Hematopoietic multipotent progenitor cell treated with erythropoietin and hydrocortisone succinate and interleukin-3 and kit ligand, for 4 days (in vitro differentiated cells): ENCODE measurements at regions not wholly inside any gene's neighbourhood (a gene's known extent, or its start where the extent isn't known, plus 50 kb on each side); places are given as distances from the start of the nearest gene placed in this dataset.

Experiments
- DNase-seq: peaks from one replicate; pipeline ENCODE4 v3.0.0-alpha.2; 2015

DNA sequence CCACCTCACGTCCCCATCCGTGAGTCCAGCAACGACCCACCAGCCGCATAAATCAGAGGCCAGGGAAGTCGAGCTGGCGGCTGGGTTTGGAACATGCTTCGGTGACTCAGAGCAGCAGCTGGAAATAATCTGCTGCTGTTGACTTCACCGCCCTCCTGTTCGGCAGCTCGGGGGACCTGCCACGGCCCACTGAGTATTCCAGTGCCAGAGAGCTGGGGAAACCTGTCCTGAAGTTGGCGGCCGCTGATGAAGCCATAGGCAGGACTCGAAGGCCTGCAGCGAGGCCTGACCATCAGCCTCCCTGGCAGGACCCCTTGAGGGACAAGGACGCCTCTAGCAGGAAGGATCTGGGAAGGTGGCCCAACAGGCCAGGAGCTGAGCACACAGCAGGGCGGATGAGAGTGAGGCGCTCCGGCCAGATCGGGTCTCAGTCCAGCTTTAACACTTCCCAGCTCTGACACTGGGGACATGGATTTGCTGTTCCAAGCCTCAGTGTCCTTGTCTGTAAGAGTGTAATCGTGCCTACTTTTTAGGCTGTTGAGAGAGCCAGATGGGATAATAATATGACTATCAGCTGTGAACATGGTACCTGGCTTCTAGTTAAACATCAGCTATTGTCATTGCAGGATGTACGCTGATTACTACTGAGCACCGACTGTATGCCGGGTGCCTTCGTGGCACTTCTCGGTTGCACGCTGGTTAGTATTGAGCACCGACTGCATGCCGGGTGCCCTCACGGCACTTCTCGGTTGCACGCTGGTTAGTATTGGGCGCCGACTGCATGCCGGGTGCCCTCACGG, 50.4 kb upstream of the CIBAR2 start:
- no peak for DNase-seq

DNA sequence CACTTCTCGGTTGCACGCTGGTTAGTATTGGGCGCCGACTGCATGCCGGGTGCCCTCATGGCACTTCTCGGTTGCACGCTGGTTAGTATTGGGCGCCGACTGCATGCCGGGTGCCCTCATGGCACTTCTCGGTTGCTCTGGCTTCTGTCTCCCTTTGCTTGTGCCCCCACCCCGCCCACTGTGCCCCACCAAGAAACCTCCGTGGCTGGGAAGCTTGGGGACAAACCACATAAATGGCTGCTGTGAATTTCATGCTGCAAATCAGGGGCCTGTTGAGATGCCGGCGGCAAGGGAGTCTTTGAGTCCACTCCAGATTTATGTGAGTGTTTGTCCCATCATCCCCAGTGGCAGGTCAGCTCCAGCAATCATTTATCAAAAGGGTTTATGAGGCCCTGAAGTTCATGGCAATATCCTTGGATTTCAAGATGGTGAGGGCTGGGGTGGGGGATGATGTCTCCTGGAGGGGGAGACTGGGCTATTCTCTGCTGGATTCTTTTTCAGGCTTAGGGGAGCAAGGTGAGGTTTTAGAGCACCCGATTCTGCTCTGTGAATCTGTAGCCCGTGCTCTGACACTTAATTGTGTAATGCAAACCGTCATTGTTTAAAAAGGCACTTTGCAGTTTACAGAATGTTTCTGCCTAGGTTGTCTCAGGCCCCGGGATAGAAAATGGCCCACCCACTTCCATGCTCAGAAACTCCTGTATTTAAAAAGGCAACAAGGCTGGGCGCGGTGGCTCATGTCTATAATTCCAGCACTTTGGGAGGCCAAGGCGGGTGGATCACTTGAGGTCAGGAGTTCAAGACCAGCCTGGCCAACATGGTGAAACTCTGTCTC, 51.2 kb upstream of the CIBAR2 start:
- no peak for DNase-seq

DNA sequence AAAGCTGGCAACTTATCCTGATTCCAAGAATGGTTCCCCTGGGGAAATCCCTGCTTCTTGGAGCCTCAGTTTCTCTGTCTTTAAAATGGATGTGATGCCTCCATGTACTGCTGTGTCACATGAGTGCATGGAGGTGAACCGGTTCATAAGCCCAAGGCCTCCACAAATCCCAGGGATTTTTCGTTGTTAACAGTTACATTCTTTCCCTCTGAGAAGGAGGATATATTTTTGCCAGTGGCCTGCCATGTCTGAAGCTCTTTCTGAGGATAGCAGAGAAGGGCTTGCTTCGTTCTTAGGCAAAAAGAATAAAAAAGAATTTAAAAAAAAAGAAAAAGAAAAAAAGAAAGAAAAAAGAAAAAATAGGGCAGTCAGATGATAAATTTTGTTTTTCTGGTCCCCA, 52.2 kb upstream of the CIBAR2 start:
- DNase-seq = no peak

DNA sequence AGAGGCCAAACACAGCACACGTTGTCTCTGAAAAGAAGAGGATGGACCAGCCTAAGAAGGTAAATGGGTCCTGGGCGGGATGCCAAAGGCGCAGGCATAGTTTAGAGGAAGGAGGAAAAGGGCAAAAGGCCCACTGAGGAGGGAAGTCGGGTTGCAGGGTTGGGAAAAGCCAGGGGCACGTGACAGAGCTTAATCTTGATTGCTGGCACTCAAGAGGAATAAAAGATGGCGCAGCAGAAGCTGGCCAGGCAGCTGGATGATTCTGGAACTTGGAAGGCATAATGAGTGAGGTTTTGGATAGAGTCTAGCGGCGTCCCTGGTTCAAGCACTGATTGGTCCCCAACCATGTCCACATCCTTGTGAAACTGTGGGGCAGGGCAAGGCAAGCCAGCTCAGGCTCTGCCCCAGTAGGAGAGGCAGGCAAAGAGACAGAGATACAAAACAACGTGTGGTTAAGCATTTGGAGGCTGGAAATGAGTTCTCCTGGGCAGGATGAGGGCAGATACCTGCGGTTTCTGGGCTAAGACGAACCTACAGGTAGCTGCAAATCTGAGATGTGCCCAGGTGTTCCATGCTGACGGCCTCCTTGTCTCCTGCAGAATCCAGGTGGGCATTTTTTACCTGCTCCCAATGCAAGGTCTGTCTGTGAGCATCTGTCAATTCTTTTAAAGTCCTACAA, 52.7 kb upstream of the CIBAR2 start:
- no peak for DNase-seq

DNA sequence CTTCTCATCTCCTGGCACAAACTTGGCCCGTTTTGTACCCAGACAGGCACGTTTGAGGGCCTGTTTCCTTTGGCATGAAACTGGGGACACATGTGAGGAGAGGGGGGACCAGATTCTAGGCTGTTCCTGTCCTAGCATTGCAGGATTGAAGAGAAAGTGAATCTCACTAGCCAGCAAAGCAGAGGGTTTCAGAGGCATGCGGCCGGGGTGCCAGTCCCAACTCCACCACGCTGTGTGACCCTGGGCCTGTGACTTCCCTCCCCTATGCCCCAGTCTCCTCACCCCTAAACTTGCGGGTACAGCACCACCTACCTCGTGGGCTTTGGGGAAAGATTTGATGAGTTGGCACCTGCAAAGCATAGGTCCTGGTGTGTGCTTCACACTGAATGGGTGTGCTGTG, 53.5 kb upstream of the CIBAR2 start:
- DNase-seq = no peak

DNA sequence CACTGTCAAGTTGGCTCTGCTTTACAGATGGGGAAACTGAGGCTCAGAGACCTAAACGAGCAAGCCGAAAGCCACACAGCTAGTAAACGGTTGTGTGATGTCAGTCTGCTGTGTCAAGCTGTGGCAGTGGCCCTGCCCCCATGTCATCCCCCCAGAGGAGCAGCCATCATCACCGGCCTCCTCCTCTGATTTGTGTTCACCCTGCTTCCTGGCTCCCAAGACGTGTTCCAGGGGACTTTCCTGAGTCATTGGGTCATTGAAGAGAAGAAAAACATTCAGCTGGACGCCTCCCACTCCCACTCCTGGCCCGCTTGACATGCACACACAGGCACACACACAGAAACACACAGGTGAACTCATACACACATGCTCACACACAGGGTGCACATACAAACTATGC, 54.0 kb upstream of the CIBAR2 start:
- DNase-seq = no peak

DNA sequence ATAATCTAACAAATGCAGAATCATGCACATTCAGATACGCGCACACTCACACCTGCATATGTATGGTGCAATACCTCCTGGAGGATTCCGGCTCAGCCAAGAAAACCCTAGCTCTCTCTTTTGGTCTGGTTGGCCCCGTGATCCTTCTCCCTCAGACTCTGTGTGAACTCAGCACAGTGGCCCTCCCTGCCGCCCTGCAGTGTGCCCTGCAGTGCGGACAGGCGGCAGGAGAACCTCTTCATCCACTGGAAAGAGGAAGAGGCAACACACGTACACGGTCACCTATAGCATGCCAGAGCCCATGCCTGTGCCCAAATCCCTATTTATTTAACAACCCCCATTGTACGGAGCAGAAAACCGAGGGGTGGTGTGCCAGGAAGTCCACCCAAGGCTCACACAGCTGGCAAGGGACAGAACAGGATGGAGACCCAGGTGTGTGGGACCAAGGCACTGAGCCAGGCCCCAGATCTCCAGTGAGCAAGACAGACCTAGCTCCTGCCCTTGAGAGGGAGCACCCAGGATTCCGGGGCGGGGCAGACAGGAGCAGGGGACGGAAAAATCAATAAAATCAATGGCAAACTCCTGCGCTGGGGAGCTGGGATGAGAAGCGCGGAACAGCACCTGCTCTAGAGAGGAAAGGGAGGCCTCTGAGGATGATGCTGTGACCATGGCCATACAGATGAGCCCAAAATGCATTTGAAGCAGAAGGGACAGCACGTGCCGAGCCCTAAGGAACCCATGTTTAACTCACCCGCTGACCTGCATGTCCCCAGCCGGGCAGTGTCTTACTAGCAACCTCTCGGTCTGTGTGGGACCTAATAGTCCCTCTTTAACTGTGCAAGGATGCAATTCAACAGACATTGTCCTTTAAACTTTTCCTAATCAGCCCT, 54.7 kb upstream of the CIBAR2 start:
- no peak for DNase-seq

DNA sequence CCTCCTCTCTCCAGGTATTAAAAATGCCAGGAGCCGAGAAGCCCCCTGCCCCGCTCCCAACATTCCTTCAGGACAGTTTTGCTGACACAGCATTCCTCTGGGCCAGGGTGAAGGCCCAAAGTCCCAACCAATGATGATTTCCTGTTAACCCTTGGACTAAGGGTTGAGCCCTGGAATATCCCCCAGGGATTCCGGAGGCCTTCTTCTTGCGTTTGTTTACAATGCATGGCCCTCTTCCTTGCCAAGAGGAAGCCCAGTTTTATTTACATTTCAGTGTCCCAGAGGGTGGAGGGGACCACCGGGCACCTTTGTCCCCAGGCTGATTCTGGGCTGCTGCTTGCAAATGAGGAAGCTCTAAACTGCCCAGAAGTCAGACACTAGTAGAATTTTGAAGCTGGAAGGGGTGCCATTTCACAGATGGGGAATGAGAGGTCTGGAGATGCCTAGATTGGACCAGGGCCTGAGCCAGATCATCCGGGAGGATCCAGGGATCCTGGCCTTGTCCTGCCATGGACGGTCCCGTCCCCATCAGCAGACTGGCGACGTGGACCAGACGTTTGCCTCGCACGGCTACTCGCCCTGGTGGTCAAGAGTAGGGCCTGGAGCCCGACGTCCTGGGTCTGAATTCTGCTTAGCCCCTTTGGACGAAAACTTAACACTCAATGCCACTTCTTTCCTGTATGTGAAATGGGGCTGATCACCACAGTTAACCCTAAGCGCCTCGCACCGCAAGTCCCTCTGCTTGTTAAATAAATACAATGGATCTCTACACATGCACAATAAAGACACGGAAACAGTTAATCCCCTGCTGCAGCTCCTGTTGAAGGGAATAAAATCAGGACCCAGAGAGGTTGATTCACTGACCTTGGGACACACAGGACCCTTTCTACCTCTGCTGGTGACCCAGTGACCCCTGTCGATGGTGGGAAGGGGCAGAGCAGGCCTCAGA, 55.6 kb upstream of the CIBAR2 start:
- DNase-seq = no peak

DNA sequence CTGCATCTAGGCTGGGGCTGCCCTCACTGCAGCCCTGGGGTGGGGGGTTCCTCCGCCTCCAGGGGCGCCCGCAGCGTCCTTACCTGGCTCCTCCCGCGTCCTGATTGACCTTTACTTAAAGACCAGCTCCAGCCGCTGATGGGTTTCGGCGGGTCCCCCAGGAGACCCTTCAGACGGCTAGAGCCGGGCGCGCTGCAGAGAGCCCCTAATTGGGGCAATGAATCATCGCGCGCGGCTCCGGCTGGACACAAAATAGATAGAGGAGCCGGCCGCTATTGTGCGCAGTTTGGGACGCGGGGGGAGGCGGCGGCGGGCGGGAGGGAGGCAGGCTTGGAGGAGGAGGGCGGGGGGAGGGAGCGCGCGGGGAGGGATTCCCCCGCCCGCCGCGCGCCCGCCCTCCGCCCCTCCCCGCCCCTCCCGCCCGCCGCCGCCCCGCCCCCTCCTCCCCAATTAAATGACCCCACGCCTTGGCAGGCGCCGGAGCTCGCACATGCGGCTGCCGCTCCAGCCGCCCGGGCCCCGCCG, 56.5 kb upstream of the CIBAR2 start:
- DNase-seq = peak; percentile 32

DNA sequence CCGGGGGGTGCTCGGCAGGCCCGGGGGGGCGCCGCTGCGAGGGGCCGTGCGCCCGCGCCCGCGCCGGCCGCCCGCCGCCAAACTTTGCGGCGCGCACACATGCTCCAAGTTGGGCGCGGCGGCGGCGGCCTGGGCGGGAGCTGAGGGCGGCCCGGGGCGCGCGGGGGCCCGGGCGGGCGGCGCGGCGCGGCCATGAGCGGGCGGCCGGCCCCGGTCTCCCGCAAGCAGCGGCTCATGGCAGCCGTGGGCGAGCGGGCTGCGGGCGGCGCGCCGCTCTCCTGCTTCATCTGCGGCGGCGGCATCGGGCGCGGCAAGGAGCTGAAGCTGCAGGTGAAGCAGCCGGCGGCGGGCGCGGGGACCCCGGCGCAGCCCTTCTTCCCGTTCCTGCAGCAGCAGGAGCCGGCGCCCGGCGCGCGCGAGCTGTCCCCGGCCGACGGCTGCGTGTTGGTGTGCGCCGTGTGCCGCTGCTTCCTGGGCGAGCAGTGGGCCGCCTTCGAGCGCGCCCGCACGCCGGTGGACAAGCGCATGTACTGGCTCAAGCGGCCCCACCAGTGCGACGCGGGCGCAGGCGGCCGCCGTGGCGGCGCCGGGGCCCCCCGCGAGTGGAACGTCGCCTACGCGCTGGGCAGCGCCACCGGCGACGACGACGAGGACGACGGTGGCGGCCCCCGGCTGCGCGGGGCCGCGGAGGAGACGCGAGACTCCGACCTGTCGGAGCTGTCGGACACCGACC, 57.2 kb upstream of the CIBAR2 start:
- DNase-seq = peak; percentile 32

DNA sequence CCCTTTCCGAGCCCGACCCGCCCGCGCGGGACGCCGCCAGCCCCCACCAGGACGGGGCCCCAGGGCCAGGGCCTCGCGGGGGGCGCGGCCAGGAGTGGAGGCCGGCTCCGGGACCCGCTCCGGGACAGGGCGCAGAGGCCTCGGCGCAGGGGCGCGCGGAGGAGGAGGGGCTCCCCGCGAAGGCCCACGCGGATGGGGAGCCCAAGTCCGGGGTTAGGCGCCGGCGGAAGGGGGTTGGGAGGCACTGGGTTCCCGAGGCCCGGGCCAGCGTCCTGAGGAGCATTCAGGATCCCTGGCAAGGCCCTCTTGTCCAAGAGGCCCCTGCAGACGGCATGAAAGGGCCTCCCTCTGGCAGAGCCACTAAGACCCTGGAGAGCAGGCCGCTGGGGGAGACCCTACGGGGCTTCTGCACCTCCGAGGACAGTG, 57.8 kb upstream of the CIBAR2 start:
- no peak for DNase-seq

DNA sequence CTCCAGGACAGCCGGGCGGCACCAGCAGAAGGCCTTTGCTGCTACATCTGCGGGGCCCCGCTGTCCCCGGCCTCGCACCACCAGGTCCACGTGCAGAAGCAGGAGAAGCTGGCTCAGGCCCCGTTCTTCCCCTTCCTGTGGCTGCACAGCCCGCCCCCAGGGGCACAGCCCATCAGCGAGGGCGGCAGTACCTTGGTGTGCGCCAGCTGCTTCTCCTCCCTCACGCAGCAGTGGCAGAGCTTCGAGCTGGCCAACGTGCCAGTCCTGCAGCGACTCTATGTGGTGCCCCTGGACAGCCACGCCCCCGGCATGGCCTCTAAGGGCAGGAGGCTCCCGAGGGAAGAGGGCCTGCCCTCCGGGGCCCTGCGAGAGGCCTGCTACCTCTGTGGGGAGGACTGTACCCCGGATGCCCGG, 58.3 kb upstream of the CIBAR2 start:
- DNase-seq = no peak

DNA sequence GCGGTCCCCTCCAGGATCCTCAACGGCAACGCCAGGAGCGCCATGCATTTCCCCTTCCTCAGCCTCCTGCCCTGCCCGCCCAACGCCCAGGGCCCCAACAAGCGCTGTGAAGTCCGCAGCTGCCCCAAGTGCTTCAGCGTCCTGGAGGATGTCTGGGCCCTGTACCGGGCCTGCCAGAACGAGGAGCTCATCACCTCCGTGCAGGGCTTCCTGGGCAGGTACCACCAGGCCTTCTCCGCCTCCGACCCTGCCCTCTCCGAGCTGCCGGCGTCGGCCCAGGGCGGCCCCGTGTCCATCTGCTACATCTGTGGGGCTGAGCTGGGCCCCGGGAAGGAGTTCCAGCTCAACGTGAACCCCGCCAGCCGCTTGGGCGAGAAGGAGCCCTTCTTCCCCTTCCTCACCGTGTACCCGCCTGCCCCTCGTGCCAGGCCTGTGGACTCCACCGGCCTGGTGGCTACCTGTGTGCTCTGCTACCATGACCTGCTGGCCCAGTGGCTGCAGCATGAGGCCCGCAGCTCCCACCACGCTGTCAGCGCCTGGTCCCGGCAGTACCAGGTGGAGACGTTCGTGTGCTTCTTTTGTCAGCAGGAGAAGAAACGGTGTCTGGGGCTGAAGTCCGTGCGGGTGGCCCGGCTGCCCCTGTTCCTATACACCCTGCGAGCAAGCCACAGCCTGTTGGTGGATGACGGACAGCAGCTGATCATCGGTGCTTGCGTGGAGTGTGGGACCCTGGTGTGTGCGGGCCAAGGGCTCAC, 58.9 kb upstream of the CIBAR2 start:
- no peak for DNase-seq

DNA sequence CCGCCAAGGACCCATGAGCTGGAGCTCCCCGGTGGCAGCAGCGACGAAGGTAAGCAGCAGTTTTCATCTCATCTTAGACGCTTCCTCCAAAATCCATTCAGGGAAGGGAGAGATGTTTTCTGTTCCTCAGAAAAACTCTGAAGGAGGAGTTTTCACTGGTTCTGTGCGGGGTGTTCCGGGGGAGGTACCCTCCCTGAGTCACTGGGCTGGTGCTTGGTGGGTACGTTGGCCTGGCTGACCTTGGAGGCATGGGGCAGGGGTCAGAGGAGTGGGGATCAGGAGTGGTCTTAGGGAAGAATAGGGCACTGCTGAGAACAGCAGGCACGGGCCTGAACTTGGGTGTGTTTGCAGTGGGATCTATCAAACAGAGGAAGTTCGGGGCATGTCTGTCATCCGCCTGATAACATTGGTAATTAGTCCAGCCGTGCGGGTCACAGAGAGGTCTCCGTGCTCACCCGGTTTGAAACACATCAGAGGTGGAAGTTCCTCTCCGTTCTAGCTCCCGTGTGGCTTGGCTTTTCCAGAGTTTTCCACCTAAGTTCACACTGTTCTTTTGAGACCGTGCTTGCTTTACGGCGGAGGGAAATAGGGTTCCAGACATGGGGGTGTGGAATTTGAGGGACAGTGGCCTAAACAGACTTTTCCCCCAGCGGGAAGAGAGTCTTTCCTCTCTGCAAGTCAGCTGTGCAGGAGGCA, 59.6 kb upstream of the CIBAR2 start:
- peak; percentile 88 for DNase-seq

DNA sequence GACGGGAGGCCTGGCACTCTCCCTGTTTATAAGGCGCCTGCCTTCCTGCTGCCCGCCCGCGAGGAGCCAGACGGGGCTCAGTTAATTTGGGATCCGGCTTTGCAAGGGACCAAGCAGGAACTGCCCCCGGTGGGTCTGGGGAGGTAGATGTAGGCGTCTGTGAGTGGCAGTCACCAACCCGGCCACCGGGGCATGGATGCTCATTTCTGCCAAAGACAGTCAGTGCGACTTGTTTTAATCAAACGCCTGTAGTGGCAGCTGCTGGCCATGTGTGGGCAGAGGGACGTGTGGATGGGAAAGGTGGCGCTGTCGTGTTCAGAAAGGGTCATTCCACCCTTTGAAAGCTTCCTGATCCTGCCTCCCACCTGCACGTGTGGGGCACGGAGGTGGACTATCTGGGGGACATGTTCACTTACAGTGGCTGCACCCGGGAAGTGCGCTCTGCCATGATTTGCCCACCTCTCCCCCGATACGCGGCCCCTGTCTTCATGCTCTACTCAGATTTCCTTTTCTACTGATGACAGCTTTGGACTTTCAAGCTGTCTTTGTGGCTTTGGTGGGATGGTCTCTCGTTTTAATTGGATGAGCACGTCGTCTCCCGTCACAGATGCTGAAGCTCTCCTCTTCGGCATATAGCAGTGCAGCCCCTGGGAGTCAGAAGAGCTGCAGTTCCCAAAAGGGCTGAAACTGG, 60.3 kb upstream of the CIBAR2 start:
- peak; percentile 69 for DNase-seq

DNA sequence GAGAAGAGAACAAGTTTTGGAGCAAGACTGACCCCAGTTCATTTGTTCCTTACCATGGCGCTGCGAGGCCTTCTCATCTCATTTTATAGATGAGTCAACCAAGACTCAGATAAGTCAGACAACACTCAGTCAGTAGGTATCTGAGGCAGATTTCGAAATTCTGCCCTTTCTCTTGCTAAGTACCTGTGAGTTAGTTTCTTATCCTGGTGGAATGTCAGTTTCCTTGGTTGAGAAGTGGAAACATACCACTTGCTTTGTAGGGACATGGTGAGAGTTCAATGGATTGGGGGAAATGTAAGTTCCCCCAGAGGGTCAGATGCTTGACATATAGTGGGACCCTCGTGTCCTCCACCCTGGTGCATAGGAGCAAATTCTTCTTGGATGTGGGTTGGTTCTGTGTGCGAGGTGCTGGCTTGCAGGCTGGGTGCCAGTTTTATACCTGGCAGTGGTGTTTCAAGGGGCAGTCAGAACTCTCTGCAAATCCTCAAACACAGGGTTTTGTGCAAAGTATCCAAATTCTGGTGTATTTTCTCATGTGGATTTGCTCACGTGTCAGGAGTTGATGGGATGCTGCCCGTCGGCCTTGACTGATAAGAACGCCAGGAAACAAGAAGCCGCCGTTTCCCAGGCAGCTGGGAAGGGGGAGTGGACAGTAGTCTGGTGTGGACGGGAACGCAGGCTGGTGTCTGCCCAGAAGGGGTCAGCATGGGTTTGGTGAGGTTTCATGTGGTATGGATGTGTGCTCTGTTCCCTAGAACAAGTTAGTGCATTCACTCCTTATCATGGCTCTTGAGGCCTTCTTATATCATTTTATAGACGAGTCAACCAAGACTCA, 61.1 kb upstream of the CIBAR2 start:
- DNase-seq = no peak

DNA sequence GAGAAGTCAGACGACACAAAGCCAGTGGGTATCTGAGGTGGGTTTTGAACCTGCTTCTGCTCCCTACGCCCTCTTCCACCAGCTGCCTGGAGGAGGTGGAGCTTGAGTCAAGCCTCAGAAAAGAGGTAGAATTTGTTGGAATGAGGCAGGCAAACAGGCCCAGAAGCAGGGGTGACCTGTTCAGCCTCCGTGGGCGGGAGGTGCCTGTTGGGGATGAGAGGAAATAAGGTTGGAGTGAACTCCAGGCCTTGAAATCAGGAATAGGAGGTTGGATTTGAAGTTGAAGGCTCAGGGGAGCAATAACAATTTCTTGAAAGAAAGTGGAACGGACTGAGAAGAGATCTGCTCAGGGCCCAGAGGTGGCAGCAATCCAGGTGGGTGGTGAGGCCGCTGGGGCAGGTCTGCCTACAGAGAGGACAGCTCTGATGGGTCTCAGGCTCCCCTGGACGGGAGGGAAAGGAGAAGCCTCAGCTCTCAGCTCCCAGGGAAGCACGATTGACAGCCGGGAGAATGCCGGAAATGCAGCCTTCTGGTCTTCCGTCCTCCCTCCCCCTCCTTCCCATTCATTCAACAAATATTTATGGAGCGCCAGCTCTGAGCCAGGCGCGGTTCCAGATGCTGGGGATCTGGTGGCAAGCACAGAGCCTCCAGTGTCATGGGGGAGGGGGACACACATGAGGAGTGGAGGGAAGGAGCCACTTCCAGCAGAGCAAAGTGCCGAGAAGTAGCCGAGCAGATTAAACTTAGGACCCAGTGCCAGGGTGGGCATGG, 61.9 kb upstream of the CIBAR2 start:
- no peak for DNase-seq
